SK-N-SH treated with all-trans-retinoic acid at 6 μM for 48 hours (cell line): ENCODE measurements at regions not wholly inside any gene's neighbourhood (a gene's known extent, or its start where the extent isn't known, plus 50 kb on each side); places are given as distances from the start of the nearest gene placed in this dataset.
"Not testable (repeated sequence)": the region's sequence is repeated elsewhere in the genome, so short reads cannot be mapped to it uniquely, and the experiment has no call there.

ENCODE experiments used
- ATAC-seq: fragments of 200-7000 bp; cut with Tn5 transposase; 3 replicates; pipeline ENCODE4 v1.9.1; 2020; ENCODE audit warnings: mild to moderate bottlenecking, moderate library complexity
- ARNTL ChIP-seq: fragments of 450-650 bp; formaldehyde crosslinking; IDR thresholded peaks from 2 replicates; pipeline ENCODE4 v1.5.0; 2020; ENCODE audit warnings: low read depth, mild to moderate bottlenecking, moderate library complexity, borderline replicate concordance
- BACH2 ChIP-seq: fragments of 250-450 bp; sonication (Bioruptor Pico); IDR thresholded peaks from 2 replicates; pipeline ENCODE4 v1.9.0; 2021; ENCODE audit warnings: mild to moderate bottlenecking, borderline replicate concordance
- CREB5 ChIP-seq: fragments of 250-450 bp; sonication (Bioruptor Pico); IDR thresholded peaks from 2 replicates; pipeline ENCODE4 v1.5.1; 2020; ENCODE audit warnings: low read depth, mild to moderate bottlenecking, moderate library complexity
- CSDC2 ChIP-seq: fragments of 250-450 bp; sonication (Bioruptor Pico); IDR thresholded peaks from 2 replicates; pipeline ENCODE4 v1.5.0; 2020; ENCODE audit warnings: mild to moderate bottlenecking, moderate library complexity
- ESRRG ChIP-seq: fragments of 250-450 bp; sonication (Bioruptor Pico); IDR thresholded peaks from 2 replicates; pipeline ENCODE4 v1.6.1; 2021; ENCODE audit warnings: mild to moderate bottlenecking
- GLIS3 ChIP-seq: fragments of 250-450 bp; sonication (Bioruptor Pico); IDR thresholded peaks from 2 replicates; pipeline ENCODE4 v1.5.0; 2020; ENCODE audit warnings: mild to moderate bottlenecking, moderate library complexity
- ISL1 ChIP-seq: fragments of 250-450 bp; sonication (Bioruptor Pico); IDR thresholded peaks from 2 replicates; pipeline ENCODE4 v2.1.2; 2022; ENCODE audit warnings: mild to moderate bottlenecking, moderate library complexity
- OSR1 ChIP-seq: fragments of 250-450 bp; sonication (Bioruptor Pico); IDR thresholded peaks from 2 replicates; pipeline ENCODE4 v1.8.0; 2022; ENCODE audit warnings: moderate library complexity, mild to moderate bottlenecking, inconsistent platforms
- PPARA ChIP-seq: fragments of 250-450 bp; sonication (Bioruptor Pico); IDR thresholded peaks from 2 replicates; pipeline ENCODE4 v1.5.0; 2020; ENCODE audit warnings: mild to moderate bottlenecking, borderline replicate concordance
- RARB ChIP-seq: fragments of 250-450 bp; sonication (Bioruptor Pico); IDR thresholded peaks from 2 replicates; pipeline ENCODE4 v1.8.0; 2021; ENCODE audit warnings: mild to moderate bottlenecking, moderate library complexity
- SNAI2 ChIP-seq: fragments of 250-450 bp; sonication (Bioruptor Pico); IDR thresholded peaks from 2 replicates; pipeline ENCODE4 v1.5.0; 2020; ENCODE audit warnings: mild to moderate bottlenecking, moderate library complexity
- TOX ChIP-seq: fragments of 250-450 bp; sonication (Bioruptor Pico); IDR thresholded peaks from 2 replicates; pipeline ENCODE4 v1.8.0; 2021; ENCODE audit warnings: mild to moderate bottlenecking, moderate library complexity, borderline replicate concordance
- ZC3H10 ChIP-seq: fragments of 250-450 bp; sonication (Bioruptor Pico); IDR thresholded peaks from 2 replicates; pipeline ENCODE4 v1.5.1; 2021; ENCODE audit warnings: mild to moderate bottlenecking, moderate library complexity
- ZFP3 ChIP-seq: fragments of 250-450 bp; sonication (Bioruptor Pico); IDR thresholded peaks from 2 replicates; pipeline ENCODE4 v1.5.0; 2020; ENCODE audit warnings: mild to moderate bottlenecking, moderate library complexity
- ZFP30 ChIP-seq: fragments of 450-650 bp; formaldehyde crosslinking; IDR thresholded peaks from 2 replicates; pipeline ENCODE4 v1.5.0; 2022; ENCODE audit warnings: mild to moderate bottlenecking, moderate library complexity
- ZNF565 ChIP-seq: fragments of 450-650 bp; formaldehyde crosslinking; conservative IDR thresholded peaks from 2 replicates; pipeline ENCODE4 v1.5.0; 2020; ENCODE audit warnings: low read depth, mild to moderate bottlenecking, moderate library complexity
- ZNF70 ChIP-seq: fragments of 450-650 bp; formaldehyde crosslinking; IDR thresholded peaks from 2 replicates; pipeline ENCODE4 v1.5.0; 2020; ENCODE audit warnings: mild to moderate bottlenecking, moderate library complexity
- ZNF8 ChIP-seq: fragments of 450-650 bp; formaldehyde crosslinking; IDR thresholded peaks from 2 replicates; pipeline ENCODE4 v1.5.0; 2020; ENCODE audit warnings: mild to moderate bottlenecking, moderate library complexity
- TF ChIP-seq, protein P1 (sequence below): fragments of 250-450 bp; sonication (Bioruptor Pico); IDR thresholded peaks from 2 replicates; pipeline ENCODE4 v1.5.0; 2020; ENCODE audit warnings: mild to moderate bottlenecking, moderate library complexity
- TF ChIP-seq, protein P2 (sequence below): fragments of 250-450 bp; sonication (Bioruptor Pico); IDR thresholded peaks from 2 replicates; pipeline ENCODE4 v1.5.1; 2021; ENCODE audit warnings: mild to moderate bottlenecking, moderate library complexity

DNA sequence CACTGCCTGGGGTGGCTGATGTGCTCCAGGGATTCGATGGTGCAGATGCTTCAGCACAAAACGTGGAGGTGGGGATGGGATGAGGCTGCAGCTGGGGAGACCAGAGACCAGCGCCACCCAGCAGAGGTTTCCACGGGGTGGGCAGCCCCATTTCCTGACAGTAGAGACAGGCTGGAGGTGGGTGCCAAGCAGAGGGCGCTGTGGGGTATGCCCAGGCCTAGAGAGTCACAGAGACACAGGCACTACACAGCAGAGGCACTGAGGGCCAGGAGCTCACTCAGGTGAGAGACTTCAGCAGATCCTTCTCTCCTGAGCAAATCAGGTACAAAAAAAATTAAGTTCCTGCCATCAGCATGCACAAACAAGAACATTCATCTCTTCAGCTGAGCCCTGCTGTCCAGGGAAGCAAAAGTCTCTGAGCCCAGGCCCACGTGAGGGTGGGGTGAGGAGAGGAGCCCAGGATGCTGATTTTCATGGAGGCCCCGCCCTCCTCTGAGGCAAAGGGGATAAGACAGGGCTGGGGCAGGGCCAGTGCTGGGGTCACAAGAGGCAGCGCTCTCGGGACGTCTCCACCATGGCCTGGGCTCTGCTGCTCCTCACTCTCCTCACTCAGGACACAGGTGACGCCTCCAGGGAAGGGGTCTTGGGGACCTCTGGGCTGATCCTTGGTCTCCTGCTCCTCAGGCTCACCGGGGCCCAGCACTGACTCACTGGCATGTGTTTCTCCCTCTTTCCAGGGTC lies 53.1 kb downstream of the GGTLC2 start:
- no peak for ATAC-seq
- TF ChIP-seq OSR1 (CRISPR knock-in tag), result no peak
- TF ChIP-seq, protein P1, sequence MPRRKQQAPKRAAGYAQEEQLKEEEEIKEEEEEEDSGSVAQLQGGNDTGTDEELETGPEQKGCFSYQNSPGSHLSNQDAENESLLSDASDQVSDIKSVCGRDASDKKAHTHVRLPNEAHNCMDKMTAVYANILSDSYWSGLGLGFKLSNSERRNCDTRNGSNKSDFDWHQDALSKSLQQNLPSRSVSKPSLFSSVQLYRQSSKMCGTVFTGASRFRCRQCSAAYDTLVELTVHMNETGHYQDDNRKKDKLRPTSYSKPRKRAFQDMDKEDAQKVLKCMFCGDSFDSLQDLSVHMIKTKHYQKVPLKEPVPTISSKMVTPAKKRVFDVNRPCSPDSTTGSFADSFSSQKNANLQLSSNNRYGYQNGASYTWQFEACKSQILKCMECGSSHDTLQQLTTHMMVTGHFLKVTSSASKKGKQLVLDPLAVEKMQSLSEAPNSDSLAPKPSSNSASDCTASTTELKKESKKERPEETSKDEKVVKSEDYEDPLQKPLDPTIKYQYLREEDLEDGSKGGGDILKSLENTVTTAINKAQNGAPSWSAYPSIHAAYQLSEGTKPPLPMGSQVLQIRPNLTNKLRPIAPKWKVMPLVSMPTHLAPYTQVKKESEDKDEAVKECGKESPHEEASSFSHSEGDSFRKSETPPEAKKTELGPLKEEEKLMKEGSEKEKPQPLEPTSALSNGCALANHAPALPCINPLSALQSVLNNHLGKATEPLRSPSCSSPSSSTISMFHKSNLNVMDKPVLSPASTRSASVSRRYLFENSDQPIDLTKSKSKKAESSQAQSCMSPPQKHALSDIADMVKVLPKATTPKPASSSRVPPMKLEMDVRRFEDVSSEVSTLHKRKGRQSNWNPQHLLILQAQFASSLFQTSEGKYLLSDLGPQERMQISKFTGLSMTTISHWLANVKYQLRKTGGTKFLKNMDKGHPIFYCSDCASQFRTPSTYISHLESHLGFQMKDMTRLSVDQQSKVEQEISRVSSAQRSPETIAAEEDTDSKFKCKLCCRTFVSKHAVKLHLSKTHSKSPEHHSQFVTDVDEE (CRISPR knock-in tag), result no peak
- TF ChIP-seq RARB (CRISPR knock-in tag), result no peak
- TF ChIP-seq CSDC2 (CRISPR knock-in tag), result no peak
- no peak for TF ChIP-seq GLIS3 (CRISPR knock-in tag)
- no peak for TF ChIP-seq ZNF8
- TF ChIP-seq BACH2, result no peak
- no peak for TF ChIP-seq ESRRG (CRISPR knock-in tag)
- TF ChIP-seq TOX (CRISPR knock-in tag), result no peak

GRCh38 chr22:22698263-22698750 lies 53.9 kb downstream of the GGTLC2 start:
- TF ChIP-seq ZC3H10 (no peak), SNAI2 (CRISPR knock-in tag) (no peak), CSDC2 (CRISPR knock-in tag) (no peak)
- ATAC-seq, result no peak

GRCh38 chr22:22700631-22701030 lies 56.2 kb downstream of the GGTLC2 start:
- TF ChIP-seq ZC3H10 (no peak), TOX (CRISPR knock-in tag) (no peak), ZFP30 (no peak), CSDC2 (CRISPR knock-in tag) (no peak), SNAI2 (CRISPR knock-in tag) (no peak), ZNF565 (CRISPR knock-in tag) (no peak), GLIS3 (CRISPR knock-in tag) (no peak), PPARA (CRISPR knock-in tag) (no peak), ZFP3 (CRISPR knock-in tag) (no peak), ARNTL (no peak), ZNF8 (no peak), ISL1 (CRISPR knock-in tag) (no peak), CREB5 (CRISPR knock-in tag) (no peak), ZNF70 (no peak), OSR1 (CRISPR knock-in tag) (no peak)
- TF ChIP-seq, protein P2, sequence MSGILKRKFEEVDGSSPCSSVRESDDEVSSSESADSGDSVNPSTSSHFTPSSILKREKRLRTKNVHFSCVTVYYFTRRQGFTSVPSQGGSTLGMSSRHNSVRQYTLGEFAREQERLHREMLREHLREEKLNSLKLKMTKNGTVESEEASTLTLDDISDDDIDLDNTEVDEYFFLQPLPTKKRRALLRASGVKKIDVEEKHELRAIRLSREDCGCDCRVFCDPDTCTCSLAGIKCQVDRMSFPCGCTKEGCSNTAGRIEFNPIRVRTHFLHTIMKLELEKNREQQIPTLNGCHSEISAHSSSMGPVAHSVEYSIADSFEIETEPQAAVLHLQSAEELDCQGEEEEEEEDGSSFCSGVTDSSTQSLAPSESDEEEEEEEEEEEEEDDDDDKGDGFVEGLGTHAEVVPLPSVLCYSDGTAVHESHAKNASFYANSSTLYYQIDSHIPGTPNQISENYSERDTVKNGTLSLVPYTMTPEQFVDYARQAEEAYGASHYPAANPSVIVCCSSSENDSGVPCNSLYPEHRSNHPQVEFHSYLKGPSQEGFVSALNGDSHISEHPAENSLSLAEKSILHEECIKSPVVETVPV (CRISPR knock-in tag), result no peak
- TF ChIP-seq, protein P1 (CRISPR knock-in tag), result no peak
- ATAC-seq, result no peak

- ATAC-seq, result not testable (repeated sequence)
Observed at GRCh38 chr22:22701557-22701956, 57.1 kb downstream of the GGTLC2 start.
